ENCODE measurements at regions not wholly inside any gene's neighbourhood (a gene's known extent, or its start where the extent isn't known, plus 50 kb on each side); places are given as distances from the start of the nearest gene placed in this dataset.

- no peak for DNase-seq (ENCODE audit: low read depth in 1 of 2, low spot score in 1 of 2)
Observed at GRCh38 chr6:166728884-166729530, 102.0 kb upstream of the RPS6KA2 start.

GRCh38 chr6:166726201-166726600 is 99.2 kb upstream of the RPS6KA2 start:
- no peak for DNase-seq (ENCODE audit: low read depth in 1 of 2, low spot score in 1 of 2)

GRCh38 chr6:166725571-166725970 is 98.5 kb upstream of the RPS6KA2 start:
- DNase-seq (ENCODE audit: low read depth in 1 of 2, low spot score in 1 of 2), result no peak

GRCh38 chr6:166724576-166724975 is 97.5 kb upstream of the RPS6KA2 start:
- no peak for DNase-seq (ENCODE audit: low read depth in 1 of 2, low spot score in 1 of 2)

- DNase-seq (ENCODE audit: low read depth in 1 of 2, low spot score in 1 of 2), result no peak
Observed at GRCh38 chr6:166722785-166723184, 95.7 kb upstream of the RPS6KA2 start.

- no peak for DNase-seq (ENCODE audit: low read depth in 1 of 2, low spot score in 1 of 2)
Observed at GRCh38 chr6:166721576-166721975, 94.5 kb upstream of the RPS6KA2 start.

GRCh38 chr6:166720856-166721255 is 93.8 kb upstream of the RPS6KA2 start:
- DNase-seq (ENCODE audit: low read depth in 1 of 2, low spot score in 1 of 2), result no peak

GRCh38 chr6:166719019-166719418 is 92.0 kb upstream of the RPS6KA2 start:
- DNase-seq (ENCODE audit: low read depth in 1 of 2, low spot score in 1 of 2), result no peak

- DNase-seq (ENCODE audit: low read depth in 1 of 2, low spot score in 1 of 2), result no peak
Observed at GRCh38 chr6:166718516-166718915, 91.5 kb upstream of the RPS6KA2 start.

- no peak for DNase-seq (ENCODE audit: low read depth in 1 of 2, low spot score in 1 of 2)
Observed at GRCh38 chr6:166716910-166717617, 90.0 kb upstream of the RPS6KA2 start.

- DNase-seq (ENCODE audit: low read depth in 1 of 2, low spot score in 1 of 2), result no peak
Observed at GRCh38 chr6:166715992-166716391, 88.9 kb upstream of the RPS6KA2 start.

GRCh38 chr6:166715065-166715464 is 88.0 kb upstream of the RPS6KA2 start:
- DNase-seq (ENCODE audit: low read depth in 1 of 2, low spot score in 1 of 2), result no peak

- no peak for DNase-seq (ENCODE audit: low read depth in 1 of 2, low spot score in 1 of 2)
Observed at GRCh38 chr6:166714581-166714980, 87.5 kb upstream of the RPS6KA2 start.

- DNase-seq (ENCODE audit: low read depth in 1 of 2, low spot score in 1 of 2), result no peak
Observed at GRCh38 chr6:166714187-166714510, 87.1 kb upstream of the RPS6KA2 start.

GRCh38 chr6:166713434-166714186 is 86.6 kb upstream of the RPS6KA2 start:
- no peak for DNase-seq (ENCODE audit: low read depth in 1 of 2, low spot score in 1 of 2)

- DNase-seq (ENCODE audit: low read depth in 1 of 2, low spot score in 1 of 2), result no peak
Observed at GRCh38 chr6:166712286-166713228, 85.5 kb upstream of the RPS6KA2 start.

GRCh38 chr6:166710084-166710483 is 83.0 kb upstream of the RPS6KA2 start:
- no peak for DNase-seq (ENCODE audit: low read depth in 1 of 2, low spot score in 1 of 2)

GRCh38 chr6:166708460-166708859 is 81.4 kb upstream of the RPS6KA2 start:
- no peak for DNase-seq (ENCODE audit: low read depth in 1 of 2, low spot score in 1 of 2)

GRCh38 chr6:166707045-166707444 is 80.0 kb upstream of the RPS6KA2 start:
- no peak for DNase-seq (ENCODE audit: low read depth in 1 of 2, low spot score in 1 of 2)

GRCh38 chr6:166705069-166705468 is 78.0 kb upstream of the RPS6KA2 start:
- DNase-seq (ENCODE audit: low read depth in 1 of 2, low spot score in 1 of 2), result no peak

- DNase-seq (ENCODE audit: low read depth in 1 of 2, low spot score in 1 of 2), result no peak
Observed at GRCh38 chr6:166704171-166704570, 77.1 kb upstream of the RPS6KA2 start.

Measured in activated CD4-positive, alpha-beta T cell treated with anti-CD3 and anti-CD28 coated beads, Interleukin-2, amount 50 U/mL, for 24 hours (primary cell).